Umbilical cord (tissue), 1 donor: ENCODE measurements at regions not wholly inside any gene's neighbourhood (a gene's known extent, or its start where the extent isn't known, plus 50 kb on each side); places are given as distances from the start of the nearest gene placed in this dataset.

Experiments used
- DNase-seq: peaks from one replicate; pipeline ENCODE4 v3.0.0-alpha.2; 2015; ENCODE audit warnings: low spot score

GRCh38 chr12:88998421-88998820, 353.9 kb downstream of the DUSP6 start:
- no peak for DNase-seq

- no peak for DNase-seq
These were observed 356.0 kb downstream of the DUSP6 start for GRCh38 chr12:88996200-88996788.

- no peak for DNase-seq
These were observed 357.3 kb downstream of the DUSP6 start for GRCh38 chr12:88994971-88995370.

- DNase-seq, result no peak
These were observed 357.8 kb downstream of the DUSP6 start for GRCh38 chr12:88994537-88994936.

- peak; percentile 70 for DNase-seq
These were observed 358.6 kb downstream of the DUSP6 start for GRCh38 chr12:88993651-88994050.

- DNase-seq, result no peak
These were observed 366.2 kb downstream of the DUSP6 start for GRCh38 chr12:88986056-88986455.

- DNase-seq, result no peak
These were observed 366.7 kb downstream of the DUSP6 start for GRCh38 chr12:88985631-88986030.

GRCh38 chr12:88985011-88985410, 367.3 kb downstream of the DUSP6 start:
- no peak for DNase-seq

- DNase-seq, result no peak
These were observed 369.6 kb downstream of the DUSP6 start for GRCh38 chr12:88982694-88983093.

GRCh38 chr12:88977115-88977514, 375.2 kb downstream of the DUSP6 start:
- no peak for DNase-seq

- no peak for DNase-seq
These were observed 378.3 kb downstream of the DUSP6 start for GRCh38 chr12:88973998-88974397.

GRCh38 chr12:88970740-88971139, 381.6 kb downstream of the DUSP6 start:
- no peak for DNase-seq

GRCh38 chr12:88969127-88969526, 383.2 kb downstream of the DUSP6 start:
- DNase-seq, result no peak

GRCh38 chr12:88960213-88960878, 380.1 kb upstream of the KITLG start:
- DNase-seq, result peak; percentile 10

- DNase-seq, result no peak
These were observed 378.7 kb upstream of the KITLG start for GRCh38 chr12:88958946-88959345.

GRCh38 chr12:88958153-88958552, 377.9 kb upstream of the KITLG start:
- no peak for DNase-seq

- DNase-seq, result no peak
These were observed 377.1 kb upstream of the KITLG start for GRCh38 chr12:88957358-88957757.

GRCh38 chr12:88955531-88955930, 375.3 kb upstream of the KITLG start:
- DNase-seq, result no peak

GRCh38 chr12:88953029-88953586, 372.8 kb upstream of the KITLG start:
- no peak for DNase-seq

GRCh38 chr12:88952562-88952942, 372.3 kb upstream of the KITLG start:
- DNase-seq, result no peak

- no peak for DNase-seq
These were observed 371.7 kb upstream of the KITLG start for GRCh38 chr12:88951860-88952561.

GRCh38 chr12:88951177-88951576, 370.9 kb upstream of the KITLG start:
- no peak for DNase-seq
